Kidney (tissue), 13 donors: ENCODE measurements at regions not wholly inside any gene's neighbourhood (a gene's known extent, or its start where the extent isn't known, plus 50 kb on each side); places are given as distances from the start of the nearest gene placed in this dataset.

Source experiments
- DNase-seq, 5 donors: peaks; one replicate each; pipeline ENCODE4 v3.0.0-alpha.2; 2013 to 2020
- FAIRE-seq: peaks from 2 replicates; lab custom pipeline; 2012; peaks lifted over from hg19 to GRCh38; lab: Jason Lieb, UNC
- H3K27ac ChIP-seq, 2 donors: one replicate each; pipeline ENCODE4 v1.7.0; 2013; ENCODE audit warnings: low read depth in 2 of 2, low read length in 2 of 2, inconsistent platforms in 1 of 2
- H3K27me3 ChIP-seq: one replicate; pipeline ENCODE4 v1.7.1; 2013; ENCODE audit warnings: low read length, inconsistent platforms; ENCODE audit not compliant: control insufficient read depth, insufficient read depth
- H3K36me3 ChIP-seq, 3 donors: one replicate each; pipeline versions ENCODE4 v1.7.0 to v1.7.1; 2013; ENCODE audit warnings: low read length in 3 of 3, control low read depth in 1 of 3, inconsistent platforms in 1 of 3; ENCODE audit not compliant: insufficient read depth in 3 of 3, control insufficient read depth in 2 of 3
- H3K4me1 ChIP-seq, 3 donors: one replicate each; pipeline versions ENCODE4 v1.7.0 to v1.7.1; 2013; ENCODE audit warnings: low read length in 3 of 3, inconsistent platforms in 1 of 3, low read depth in 1 of 3; ENCODE audit not compliant: control insufficient read depth in 2 of 3, insufficient read depth in 2 of 3
- H3K4me3 ChIP-seq, 3 donors: one replicate each; pipeline versions ENCODE4 v1.7.0 to v1.8.1; 2013; ENCODE audit warnings: low read length in 3 of 3, control low read depth in 1 of 3, inconsistent platforms in 1 of 3
- H3K9ac ChIP-seq, 3 donors: one replicate each; pipeline versions ENCODE4 v1.7.0 to v1.7.1; 2013; ENCODE audit warnings: low read length in 3 of 3, control low read depth in 1 of 3, inconsistent platforms in 1 of 3
- H3K9me3 ChIP-seq, 3 donors: one replicate each; pipeline versions ENCODE4 v1.7.0 to v1.7.1; 2013; ENCODE audit warnings: low read length in 3 of 3, control low read depth in 1 of 3, inconsistent platforms in 1 of 3; ENCODE audit not compliant: control insufficient read depth in 2 of 3, insufficient read depth in 1 of 3
- CTCF ChIP-seq: IDR thresholded peaks from 3 replicates; pipeline ENCODE4 v1.5.1; 2012; ENCODE audit warnings: mild to moderate bottlenecking, moderate library complexity, borderline replicate concordance; ENCODE audit not compliant: insufficient read depth; ENCODE audit errors: extremely low read depth
- intact Hi-C: fragments of 100-400 bp; cut with DNase I; formaldehyde crosslinking; loops from one replicate; pipeline ENCODE4 v1.11.1; 2022
- donor health status: control.
- donor health status: control.
- donor health status: control.
- donor health status: control.
- donor health status: control.
- donor health status: DM: yes; HTN: yes; CAD: no.
- donor health status: Normal renal cell carcinoma (clear cell type).

GRCh38 chr2:239454507-239454906 lies 53.7 kb upstream of the HDAC4 start:
- Histone ChIP-seq H3K27me3 (no peaks in the 10 kb centered on the region), H3K36me3 (no peaks in the 10 kb centered on the region), H3K4me3 (no peak overlapping the region), H3K9ac (no peak overlapping the region), H3K4me1 (no peaks in the 10 kb centered on the region), H3K27ac (no peak overlapping the region), H3K9me3 (peaks cover 0 to 4% (median 1%) of the 10 kb centered on the region in 3 donors)
- DNase-seq (no peak), FAIRE-seq (no peak)
- intact Hi-C loops, result no loop called here
- TF ChIP-seq CTCF, result no peak
